ENCODE measurements at regions not wholly inside any gene's neighbourhood (a gene's known extent, or its start where the extent isn't known, plus 50 kb on each side); places are given as distances from the start of the nearest gene placed in this dataset.

GRCh38 chr5:167881041-167881440 lies 410.4 kb upstream of the WWC1 start:
- Histone ChIP-seq H3K4me1 (no peaks in the 10 kb centered on the region), H3K4me3 (no peak overlapping the region), H3K9me3 (replicated peaks) (no peaks in the 10 kb centered on the region), H3K27me3 (no peaks in the 10 kb centered on the region), H3K36me3 (no peaks in the 10 kb centered on the region), H3K27ac (no peak overlapping the region)
- no peak for DNase-seq

- H3K9me3 ChIP-seq (replicated peaks) = no peaks in the 10 kb centered on the region
- H3K27ac ChIP-seq = no peak overlapping the region
- no peaks in the 10 kb centered on the region for H3K27me3 ChIP-seq
- DNase-seq = no peak
- no peaks in the 10 kb centered on the region for H3K4me1 ChIP-seq
- no peak overlapping the region for H3K4me3 ChIP-seq
- H3K36me3 ChIP-seq = no peaks in the 10 kb centered on the region
Observed at GRCh38 chr5:167886196-167886595, 405.2 kb upstream of the WWC1 start.

GRCh38 chr5:167888393-167888792 lies 403.1 kb upstream of the WWC1 start:
- Histone ChIP-seq H3K4me3 (no peak overlapping the region), H3K27ac (no peak overlapping the region), H3K36me3 (no peaks in the 10 kb centered on the region), H3K9me3 (replicated peaks) (no peaks in the 10 kb centered on the region), H3K27me3 (no peaks in the 10 kb centered on the region), H3K4me1 (no peaks in the 10 kb centered on the region)
- DNase-seq = no peak

GRCh38 chr5:167889276-167889675 lies 402.2 kb upstream of the WWC1 start:
- Histone ChIP-seq H3K36me3 (no peaks in the 10 kb centered on the region), H3K27me3 (no peaks in the 10 kb centered on the region), H3K9me3 (replicated peaks) (no peaks in the 10 kb centered on the region), H3K4me3 (no peak overlapping the region), H3K4me1 (no peaks in the 10 kb centered on the region), H3K27ac (no peak overlapping the region)
- DNase-seq = no peak

GRCh38 chr5:167892352-167893115 lies 398.9 kb upstream of the WWC1 start:
- no peak for DNase-seq
- H3K9me3 ChIP-seq (replicated peaks) = no peaks in the 10 kb centered on the region
- H3K27ac ChIP-seq = no peak overlapping the region
- H3K27me3 ChIP-seq = no peaks in the 10 kb centered on the region
- no peak overlapping the region for H3K4me3 ChIP-seq
- H3K36me3 ChIP-seq = no peaks in the 10 kb centered on the region
- no peaks in the 10 kb centered on the region for H3K4me1 ChIP-seq

- Histone ChIP-seq H3K9me3 (replicated peaks) (no peaks in the 10 kb centered on the region), H3K27ac (no peak overlapping the region), H3K36me3 (no peaks in the 10 kb centered on the region), H3K4me1 (no peaks in the 10 kb centered on the region), H3K27me3 (no peaks in the 10 kb centered on the region), H3K4me3 (no peak overlapping the region)
- DNase-seq = no peak
Observed at GRCh38 chr5:167893271-167893670, 398.2 kb upstream of the WWC1 start.

- DNase-seq = no peak
- Histone ChIP-seq H3K27ac (no peak overlapping the region), H3K27me3 (no peaks in the 10 kb centered on the region), H3K4me3 (no peak overlapping the region), H3K9me3 (replicated peaks) (no peaks in the 10 kb centered on the region), H3K4me1 (no peaks in the 10 kb centered on the region), H3K36me3 (no peaks in the 10 kb centered on the region)
Observed at GRCh38 chr5:167894631-167895472, 396.6 kb upstream of the WWC1 start.

GRCh38 chr5:167895899-167896659 lies 395.4 kb upstream of the WWC1 start:
- DNase-seq = no peak
- no peak overlapping the region for H3K4me3 ChIP-seq
- no peaks in the 10 kb centered on the region for H3K36me3 ChIP-seq
- H3K4me1 ChIP-seq = no peaks in the 10 kb centered on the region
- H3K9me3 ChIP-seq (replicated peaks) = no peaks in the 10 kb centered on the region
- no peak overlapping the region for H3K27ac ChIP-seq
- H3K27me3 ChIP-seq = no peaks in the 10 kb centered on the region

- Histone ChIP-seq H3K27me3 (no peaks in the 10 kb centered on the region), H3K36me3 (no peaks in the 10 kb centered on the region), H3K9me3 (replicated peaks) (no peaks in the 10 kb centered on the region), H3K4me3 (no peak overlapping the region), H3K27ac (no peak overlapping the region), H3K4me1 (no peaks in the 10 kb centered on the region)
- DNase-seq = no peak
Observed at GRCh38 chr5:167896814-167897213, 394.6 kb upstream of the WWC1 start.

GRCh38 chr5:167897371-167897770 lies 394.1 kb upstream of the WWC1 start:
- Histone ChIP-seq H3K4me3 (no peak overlapping the region), H3K9me3 (replicated peaks) (no peaks in the 10 kb centered on the region), H3K27ac (no peak overlapping the region), H3K4me1 (no peaks in the 10 kb centered on the region), H3K27me3 (no peaks in the 10 kb centered on the region), H3K36me3 (no peaks in the 10 kb centered on the region)
- no peak for DNase-seq

- Histone ChIP-seq H3K27me3 (no peaks in the 10 kb centered on the region), H3K27ac (no peak overlapping the region), H3K9me3 (replicated peaks) (no peaks in the 10 kb centered on the region), H3K36me3 (no peaks in the 10 kb centered on the region), H3K4me1 (no peaks in the 10 kb centered on the region), H3K4me3 (no peak overlapping the region)
- no peak for DNase-seq
Observed at GRCh38 chr5:167898361-167899042, 392.9 kb upstream of the WWC1 start.

- H3K36me3 ChIP-seq = no peaks in the 10 kb centered on the region
- no peaks in the 10 kb centered on the region for H3K4me1 ChIP-seq
- no peak for DNase-seq
- H3K27ac ChIP-seq = no peak overlapping the region
- no peaks in the 10 kb centered on the region for H3K9me3 ChIP-seq (replicated peaks)
- no peaks in the 10 kb centered on the region for H3K27me3 ChIP-seq
- no peak overlapping the region for H3K4me3 ChIP-seq
Observed at GRCh38 chr5:167899490-167900070, 391.9 kb upstream of the WWC1 start.

- Histone ChIP-seq H3K4me1 (no peaks in the 10 kb centered on the region), H3K36me3 (no peaks in the 10 kb centered on the region), H3K4me3 (no peak overlapping the region), H3K9me3 (replicated peaks) (no peaks in the 10 kb centered on the region), H3K27me3 (no peaks in the 10 kb centered on the region), H3K27ac (no peak overlapping the region)
- no peak for DNase-seq
Observed at GRCh38 chr5:167900340-167900935, 391.0 kb upstream of the WWC1 start.

GRCh38 chr5:167902298-167902697 lies 389.1 kb upstream of the WWC1 start:
- Histone ChIP-seq H3K9me3 (replicated peaks) (no peaks in the 10 kb centered on the region), H3K36me3 (no peaks in the 10 kb centered on the region), H3K4me1 (no peaks in the 10 kb centered on the region), H3K4me3 (no peak overlapping the region), H3K27me3 (no peaks in the 10 kb centered on the region), H3K27ac (no peak overlapping the region)
- DNase-seq = no peak
